ENCODE measurements at regions not wholly inside any gene's neighbourhood (a gene's known extent, or its start where the extent isn't known, plus 50 kb on each side); places are given as distances from the start of the nearest gene placed in this dataset.
A peak's percentile ranks its signal among the peaks of the same experiment; 100 is the strongest.

GRCh38 chr14:22452330-22452729 is 136.7 kb downstream of the DAD1 start:
- no peak for DNase-seq (ENCODE audit: low spot score)

- DNase-seq (ENCODE audit: low spot score): no peak
Measured at GRCh38 chr14:22450266-22450665, 138.8 kb downstream of the DAD1 start.

GRCh38 chr14:22449600-22449905 is 139.5 kb downstream of the DAD1 start:
- no peak for DNase-seq (ENCODE audit: low spot score)

GRCh38 chr14:22448905-22449599 is 140.0 kb downstream of the DAD1 start:
- DNase-seq (ENCODE audit: low spot score): no peak

- DNase-seq (ENCODE audit: low spot score): no peak
Measured at GRCh38 chr14:22448035-22448904, 140.8 kb downstream of the DAD1 start.

- no peak for DNase-seq (ENCODE audit: low spot score)
Measured at GRCh38 chr14:22438742-22439141, 150.3 kb downstream of the DAD1 start.

- DNase-seq (ENCODE audit: low spot score): no peak
Measured at GRCh38 chr14:22434901-22435550, 154.0 kb downstream of the DAD1 start.

- no peak for DNase-seq (ENCODE audit: low spot score)
Measured at GRCh38 chr14:22434030-22434429, 155.0 kb downstream of the DAD1 start.

- no peak for DNase-seq (ENCODE audit: low spot score)
Measured at GRCh38 chr14:22433069-22433468, 156.0 kb downstream of the DAD1 start.

- peak; percentile 89 for DNase-seq (ENCODE audit: low spot score)
Measured at GRCh38 chr14:22432348-22432976, 156.6 kb downstream of the DAD1 start.

- DNase-seq (ENCODE audit: low spot score): no peak
Measured at GRCh38 chr14:22429546-22430294, 159.3 kb downstream of the DAD1 start.

GRCh38 chr14:22428700-22429291 is 160.2 kb downstream of the DAD1 start:
- DNase-seq (ENCODE audit: low spot score): peak; percentile 33

- DNase-seq (ENCODE audit: low spot score): peak; percentile 74
Measured at GRCh38 chr14:22427771-22428231, 161.2 kb downstream of the DAD1 start.

- DNase-seq (ENCODE audit: low spot score): no peak
Measured at GRCh38 chr14:22426711-22427110, 162.3 kb downstream of the DAD1 start.

- no peak for DNase-seq (ENCODE audit: low spot score)
Measured at GRCh38 chr14:22423958-22424357, 165.1 kb downstream of the DAD1 start.

- DNase-seq (ENCODE audit: low spot score): no peak
Measured at GRCh38 chr14:22422238-22422637, 166.8 kb downstream of the DAD1 start.

GRCh38 chr14:22420598-22421186 is 168.3 kb downstream of the DAD1 start:
- no peak for DNase-seq (ENCODE audit: low spot score)

- DNase-seq (ENCODE audit: low spot score): no peak
Measured at GRCh38 chr14:22419620-22420019, 169.4 kb downstream of the DAD1 start.

GRCh38 chr14:22418631-22419030 is 170.4 kb downstream of the DAD1 start:
- no peak for DNase-seq (ENCODE audit: low spot score)

GRCh38 chr14:22417914-22418313 is 171.1 kb downstream of the DAD1 start:
- DNase-seq (ENCODE audit: low spot score): no peak

- no peak for DNase-seq (ENCODE audit: low spot score)
Measured at GRCh38 chr14:22416193-22416592, 172.8 kb downstream of the DAD1 start.

Measured in pons (tissue), 1 donor.